ENCODE measurements at regions not wholly inside any gene's neighbourhood (a gene's known extent, or its start where the extent isn't known, plus 50 kb on each side); places are given as distances from the start of the nearest gene placed in this dataset.

- no peak for TF ChIP-seq POLR2A (IDR thresholded peaks at IDR 0.05; ENCODE audit: control extremely low read depth in 1 of 2, low read depth in 2 of 2, low read length in 2 of 2)
- no peak for TF ChIP-seq SP1 (IDR thresholded peaks at IDR 0.05; ENCODE audit: low read depth, low read length)
- TF ChIP-seq ZNF274 (IDR thresholded peaks at IDR 0.05; ENCODE audit: borderline replicate concordance, extremely low read depth, low read length) = no peak
- no peak for TF ChIP-seq EP300 (IDR thresholded peaks at IDR 0.05; ENCODE audit: borderline replicate concordance in 1 of 2, low read depth in 2 of 2, low read length in 2 of 2)
- TF ChIP-seq RAD21 (IDR thresholded peaks at IDR 0.05 in 1 of 2, conservative IDR thresholded peaks at IDR 0.05 in 1 of 2; ENCODE audit: low read depth in 2 of 2, low read length in 2 of 2) = no peak
- TF ChIP-seq, protein P1, sequence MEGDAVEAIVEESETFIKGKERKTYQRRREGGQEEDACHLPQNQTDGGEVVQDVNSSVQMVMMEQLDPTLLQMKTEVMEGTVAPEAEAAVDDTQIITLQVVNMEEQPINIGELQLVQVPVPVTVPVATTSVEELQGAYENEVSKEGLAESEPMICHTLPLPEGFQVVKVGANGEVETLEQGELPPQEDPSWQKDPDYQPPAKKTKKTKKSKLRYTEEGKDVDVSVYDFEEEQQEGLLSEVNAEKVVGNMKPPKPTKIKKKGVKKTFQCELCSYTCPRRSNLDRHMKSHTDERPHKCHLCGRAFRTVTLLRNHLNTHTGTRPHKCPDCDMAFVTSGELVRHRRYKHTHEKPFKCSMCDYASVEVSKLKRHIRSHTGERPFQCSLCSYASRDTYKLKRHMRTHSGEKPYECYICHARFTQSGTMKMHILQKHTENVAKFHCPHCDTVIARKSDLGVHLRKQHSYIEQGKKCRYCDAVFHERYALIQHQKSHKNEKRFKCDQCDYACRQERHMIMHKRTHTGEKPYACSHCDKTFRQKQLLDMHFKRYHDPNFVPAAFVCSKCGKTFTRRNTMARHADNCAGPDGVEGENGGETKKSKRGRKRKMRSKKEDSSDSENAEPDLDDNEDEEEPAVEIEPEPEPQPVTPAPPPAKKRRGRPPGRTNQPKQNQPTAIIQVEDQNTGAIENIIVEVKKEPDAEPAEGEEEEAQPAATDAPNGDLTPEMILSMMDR (IDR thresholded peaks at IDR 0.05; ENCODE audit: control extremely low read depth in 1 of 3, insufficient read depth in 1 of 3, low read depth in 1 of 3, low read length in 3 of 3) = no peak
- no peak for TF ChIP-seq CEBPB (IDR thresholded peaks at IDR 0.05; ENCODE audit: low read depth, low read length)
- no peak for TF ChIP-seq EZH2 (IDR thresholded peaks at IDR 0.05; ENCODE audit: low read depth, low read length, severe bottlenecking)
- TF ChIP-seq JUND (IDR thresholded peaks at IDR 0.05; ENCODE audit: low read length) = no peak
- TF ChIP-seq, protein P2, sequence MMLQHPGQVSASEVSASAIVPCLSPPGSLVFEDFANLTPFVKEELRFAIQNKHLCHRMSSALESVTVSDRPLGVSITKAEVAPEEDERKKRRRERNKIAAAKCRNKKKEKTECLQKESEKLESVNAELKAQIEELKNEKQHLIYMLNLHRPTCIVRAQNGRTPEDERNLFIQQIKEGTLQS (IDR thresholded peaks at IDR 0.05; ENCODE audit: insufficient read depth, low read depth, low read length) = no peak
- no peak for TF ChIP-seq SIX5 (IDR thresholded peaks at IDR 0.05; ENCODE audit: low read depth, low read length)
- TF ChIP-seq YY1 (IDR thresholded peaks at IDR 0.05; ENCODE audit: low read depth, low read length) = no peak
- TF ChIP-seq ATF2 (IDR thresholded peaks at IDR 0.05; ENCODE audit: low read length) = no peak
- TF ChIP-seq RBBP5 (IDR thresholded peaks at IDR 0.05; ENCODE audit: borderline replicate concordance, low read depth, low read length) = no peak
These were observed 154.2 kb downstream of the SHOX start for GRCh38 chrX:784829-785228.

Measured in H1 (cell line).